HG02642 (cell line): ENCODE measurements at regions not wholly inside any gene's neighbourhood (a gene's known extent, or its start where the extent isn't known, plus 50 kb on each side); places are given as distances from the start of the nearest gene placed in this dataset.

Experiments used
- ATAC-seq: cut with Tn5 transposase; IDR thresholded peaks from one replicate; pipeline ENCODE4 v1.9.1; 2021; ENCODE audit warnings: mild to moderate bottlenecking; ENCODE audit not compliant: unreplicated experiment, poor library complexity

DNA sequence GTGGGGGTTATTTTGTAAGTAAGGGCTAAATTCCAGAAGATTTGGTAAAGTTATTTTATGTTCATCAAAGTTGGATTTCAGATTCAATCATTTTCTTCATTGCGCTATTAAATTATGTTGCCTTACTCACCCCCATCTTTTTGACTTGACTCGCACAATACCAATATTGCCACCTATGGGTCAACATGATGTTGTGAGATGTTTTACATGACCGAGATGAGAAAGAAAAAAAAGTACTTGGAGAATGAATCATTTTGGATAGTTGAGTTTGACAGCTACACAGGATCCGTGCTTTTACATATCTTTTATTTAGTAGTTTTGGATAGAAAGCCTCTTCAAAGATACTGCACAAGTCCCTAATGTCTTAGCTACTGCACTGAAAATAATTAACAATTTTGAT, 224.2 kb upstream of the EMCN start:
- no peak for ATAC-seq

DNA sequence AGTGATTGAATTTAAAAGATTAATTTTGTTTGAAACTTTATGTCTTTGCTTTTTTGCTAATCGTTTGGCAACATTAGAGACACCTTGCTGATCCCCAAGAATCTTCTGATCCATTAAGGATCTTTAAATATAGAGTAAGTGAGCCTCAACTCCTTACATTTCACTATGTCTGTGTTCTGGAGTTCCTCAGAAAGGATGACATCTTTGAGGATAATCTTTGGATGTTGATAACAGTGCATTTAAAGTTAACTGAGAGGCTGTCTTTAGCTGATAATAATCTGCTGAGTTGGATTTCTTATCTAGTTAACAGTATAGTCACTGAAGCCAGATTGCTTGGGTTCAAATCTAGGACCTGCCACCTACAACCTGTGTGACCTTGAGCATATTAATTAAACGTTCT, 221.6 kb upstream of the EMCN start:
- no peak for ATAC-seq

DNA sequence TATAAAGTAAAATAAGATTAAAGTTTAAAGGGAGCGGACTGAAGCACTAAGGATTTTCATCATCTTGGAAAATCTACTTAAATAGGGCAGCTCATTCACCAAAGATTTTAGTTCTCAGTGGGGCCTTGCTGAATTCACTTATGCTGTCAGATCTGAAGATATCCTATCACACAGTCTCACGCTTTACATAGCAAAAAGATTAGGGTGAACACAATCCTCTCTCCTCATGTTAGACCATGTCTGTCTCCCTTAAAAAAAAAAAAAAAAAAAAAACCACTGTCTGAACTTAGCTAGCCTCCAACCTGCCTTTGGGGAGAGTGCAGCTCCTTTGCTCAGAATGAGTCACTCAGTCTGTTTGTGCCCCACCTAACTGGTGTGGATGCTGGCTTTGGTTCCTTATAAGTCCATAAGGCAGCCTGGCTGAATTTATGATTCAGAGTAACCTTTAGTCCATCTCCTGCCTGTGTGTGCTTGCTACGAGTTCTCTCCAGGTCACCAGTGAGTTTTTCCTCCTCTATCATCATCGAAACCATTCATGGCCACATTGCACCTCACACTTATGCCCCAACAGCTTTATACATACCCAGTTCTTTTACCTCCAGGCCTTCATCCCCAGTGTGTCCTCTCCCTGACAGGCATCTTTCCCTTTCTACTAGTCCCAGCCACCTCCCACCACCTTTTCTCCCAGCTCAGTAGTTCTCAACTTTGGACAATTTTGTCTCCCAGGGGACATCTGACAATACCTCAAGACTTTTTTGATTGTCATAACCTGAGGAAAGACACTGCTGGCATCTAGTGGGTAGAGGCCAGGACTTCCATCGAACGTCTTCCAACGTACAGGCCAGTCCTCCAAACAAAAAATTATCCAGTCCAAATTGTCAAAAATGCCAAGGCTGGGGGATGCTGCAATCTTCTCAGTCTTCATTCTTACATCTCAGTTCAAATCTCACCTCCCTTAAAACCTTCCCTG, 220.7 kb upstream of the EMCN start:
- no peak for ATAC-seq

DNA sequence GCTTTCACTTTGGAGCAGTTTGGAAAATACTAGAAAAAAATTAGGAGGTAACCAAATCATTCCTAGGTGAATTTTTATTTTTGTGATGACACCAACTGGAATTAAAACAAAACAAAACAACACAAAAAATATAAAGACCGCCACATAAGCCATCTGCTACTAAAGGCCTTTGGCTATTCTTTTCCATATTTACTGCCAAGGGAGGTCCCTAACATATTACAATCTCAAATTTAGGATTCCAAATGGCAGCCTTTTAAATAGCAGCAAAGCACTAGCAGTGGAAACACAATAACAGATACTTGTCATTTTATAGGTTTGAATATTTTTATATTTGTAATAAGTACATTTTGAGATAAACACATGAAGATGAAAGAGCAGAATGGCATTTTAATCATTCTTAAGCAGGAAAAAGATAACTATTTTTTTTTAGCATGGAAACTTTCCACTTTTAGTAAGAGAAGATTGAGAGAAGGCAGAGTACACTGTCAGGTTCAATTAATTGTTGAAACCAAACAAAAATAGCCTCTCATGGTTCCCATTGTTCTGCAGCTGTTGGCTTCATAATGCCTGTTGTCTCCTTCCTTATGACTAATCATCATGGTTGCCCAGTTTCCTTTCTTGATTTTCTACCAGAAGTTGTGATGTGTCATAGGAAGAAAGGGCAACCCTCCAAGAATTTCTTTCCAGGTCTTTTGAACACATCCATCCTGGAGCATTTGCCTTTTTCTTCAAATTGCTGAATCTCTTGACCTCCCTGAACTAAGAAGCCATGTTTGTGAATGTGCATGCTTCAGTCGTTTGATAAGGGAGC, 219.0 kb upstream of the EMCN start:
- ATAC-seq, result no peak

DNA sequence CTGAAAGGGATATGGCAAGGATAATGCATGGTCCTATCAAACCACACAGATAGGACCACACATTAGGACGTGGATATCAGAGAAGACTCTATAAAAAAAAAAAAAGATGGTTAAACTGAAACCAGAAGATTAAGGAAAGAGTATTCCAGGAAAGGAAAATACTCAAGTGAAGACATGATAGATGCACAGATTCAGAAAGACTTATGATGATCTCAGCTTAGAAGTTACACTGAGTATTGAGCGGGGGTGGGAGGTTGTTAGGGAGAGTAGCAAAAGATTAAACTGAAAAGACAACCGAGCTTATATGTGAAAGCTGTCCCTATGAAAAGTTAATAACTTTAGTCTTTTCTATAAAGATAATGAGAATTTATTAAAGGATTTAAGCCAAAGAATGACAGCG, 211.0 kb upstream of the EMCN start:
- no peak for ATAC-seq

DNA sequence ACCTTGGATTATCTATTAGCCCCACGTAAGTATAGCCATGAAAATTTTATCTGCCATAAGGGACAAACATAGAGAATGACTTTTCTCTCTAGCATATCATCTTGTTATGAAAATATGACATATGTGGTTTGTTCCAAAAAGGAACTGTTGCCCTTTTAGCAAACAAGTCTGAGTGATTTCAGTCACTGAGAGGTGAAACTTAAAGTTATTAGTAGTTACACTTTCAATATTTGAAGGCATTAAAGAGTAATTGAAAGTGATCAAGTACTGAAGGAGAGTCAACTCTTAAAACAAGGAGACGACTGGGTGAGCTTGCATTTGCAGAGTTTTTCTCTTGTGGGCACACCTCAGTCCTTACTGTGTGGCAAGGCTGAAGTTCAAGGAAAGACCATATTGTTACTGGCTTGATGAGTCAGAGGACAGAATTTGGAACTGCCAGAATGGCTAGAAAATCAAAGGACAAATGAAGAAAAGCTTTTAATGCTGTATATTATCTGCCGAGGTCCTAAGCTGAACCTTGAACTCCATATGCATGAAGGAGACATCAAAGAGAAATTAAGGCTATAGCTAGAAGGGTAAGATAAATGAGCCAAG, 205.1 kb upstream of the EMCN start:
- no peak for ATAC-seq

DNA sequence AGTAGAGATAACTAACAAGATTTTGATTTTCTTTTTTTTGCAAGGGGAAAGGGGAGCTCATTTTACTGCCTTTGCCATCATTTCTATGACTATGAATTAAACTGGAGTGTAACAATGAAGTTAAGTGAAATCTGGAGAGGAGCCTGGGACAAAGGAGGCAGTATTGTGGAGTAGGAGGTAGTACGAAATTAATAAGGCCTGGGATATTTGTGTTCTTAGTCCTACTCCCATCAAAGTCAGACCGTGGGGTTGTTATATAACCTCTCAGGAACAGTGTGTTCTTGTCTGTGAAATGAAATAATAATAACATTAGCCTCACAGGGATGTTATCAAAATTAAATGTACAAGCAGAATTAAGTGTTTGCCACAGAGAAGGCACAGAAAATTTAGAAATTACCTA, 204.3 kb upstream of the EMCN start:
- no peak for ATAC-seq

DNA sequence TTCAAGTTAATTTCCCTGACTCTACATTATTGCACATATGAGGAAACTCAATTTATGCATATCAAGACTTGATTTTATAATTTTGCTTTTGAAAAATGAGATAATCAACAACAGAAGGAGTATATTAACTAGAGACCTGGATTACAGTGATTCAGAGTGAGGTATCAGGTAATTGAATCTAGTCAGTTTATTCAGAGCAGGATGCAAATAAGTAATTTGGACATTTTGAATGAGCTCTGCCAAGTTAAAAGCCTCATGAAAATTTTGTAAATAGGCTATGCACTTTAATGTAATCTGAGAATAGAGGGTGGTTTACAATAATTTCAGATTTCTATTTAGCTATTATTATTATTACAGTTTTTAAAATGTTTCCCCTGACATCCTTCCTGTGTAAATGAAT, 203.7 kb upstream of the EMCN start:
- ATAC-seq, result no peak

DNA sequence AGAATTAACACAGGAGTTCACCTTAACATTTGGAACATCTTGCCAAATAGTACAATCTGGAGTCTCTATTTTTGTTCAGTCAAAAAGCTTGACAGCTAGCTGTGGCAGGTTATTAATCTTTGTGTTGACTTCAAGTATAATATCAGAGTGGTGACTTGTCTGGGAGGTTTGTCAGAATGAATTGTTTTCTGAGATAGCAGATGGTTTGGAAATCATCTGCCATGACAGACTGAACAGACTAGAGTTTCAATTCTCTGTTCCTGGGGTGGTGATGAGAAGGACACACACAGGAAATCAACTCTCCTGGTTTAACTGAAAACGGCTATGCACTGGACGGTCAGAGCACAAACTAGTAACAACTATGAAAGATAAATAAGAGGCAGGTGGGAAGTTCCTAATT, 203.3 kb upstream of the EMCN start:
- no peak for ATAC-seq

DNA sequence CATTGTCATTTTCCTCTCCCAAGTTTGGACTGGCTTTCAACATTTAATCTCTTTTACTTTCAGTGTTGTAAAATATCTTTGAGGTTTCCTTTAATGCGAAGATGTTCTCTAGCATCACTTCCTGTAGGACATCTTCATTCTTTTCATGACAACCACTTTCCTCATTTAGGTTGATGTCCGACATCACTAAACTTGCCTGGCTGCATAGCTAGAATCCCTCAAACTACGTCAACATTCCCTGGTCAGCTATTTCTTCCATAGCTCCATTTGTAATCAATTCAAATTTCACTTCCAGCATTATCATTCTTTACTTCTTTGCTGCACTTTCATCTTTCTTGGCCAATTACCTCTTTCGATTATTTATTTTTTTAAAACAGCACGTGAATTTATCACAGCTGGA, 198.6 kb upstream of the EMCN start:
- ATAC-seq, result no peak

DNA sequence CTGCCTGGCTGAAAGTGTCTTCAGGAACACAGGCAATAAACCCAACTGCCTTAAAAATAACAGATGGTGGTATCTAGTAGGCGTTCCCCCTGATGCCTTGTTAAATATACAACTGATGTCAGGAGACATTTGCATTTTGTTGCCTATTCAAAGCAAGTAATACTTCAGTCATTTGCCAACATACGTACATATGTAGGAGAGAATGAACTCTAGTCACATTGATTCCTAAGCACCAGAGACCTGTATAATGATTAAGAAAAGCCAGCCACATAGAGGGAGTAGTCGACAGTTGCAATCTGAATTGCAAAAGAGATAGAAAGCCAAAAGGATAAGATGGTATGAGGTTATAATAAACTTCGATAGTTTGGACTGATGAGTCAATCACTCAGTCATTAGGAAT, 191.0 kb upstream of the EMCN start:
- no peak for ATAC-seq

DNA sequence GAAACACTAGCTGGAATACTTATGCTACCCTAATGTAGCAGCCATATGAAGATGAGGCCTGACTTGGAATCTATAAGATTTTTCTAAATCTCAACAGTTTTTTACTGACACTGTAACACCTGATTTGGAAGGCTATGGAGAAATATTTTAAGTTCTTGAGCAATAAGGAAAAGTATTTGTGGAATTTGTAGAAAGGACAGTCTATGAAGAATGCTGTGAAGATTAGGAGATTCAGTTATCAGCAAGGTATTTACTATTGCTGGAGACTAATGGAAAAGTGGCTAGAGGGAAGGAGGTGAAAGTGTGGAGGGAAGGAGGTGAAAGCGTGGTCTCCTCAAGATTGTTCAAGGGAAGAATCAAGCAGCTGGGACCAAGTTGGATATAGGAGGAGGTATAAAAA, 190.0 kb upstream of the EMCN start:
- no peak for ATAC-seq

DNA sequence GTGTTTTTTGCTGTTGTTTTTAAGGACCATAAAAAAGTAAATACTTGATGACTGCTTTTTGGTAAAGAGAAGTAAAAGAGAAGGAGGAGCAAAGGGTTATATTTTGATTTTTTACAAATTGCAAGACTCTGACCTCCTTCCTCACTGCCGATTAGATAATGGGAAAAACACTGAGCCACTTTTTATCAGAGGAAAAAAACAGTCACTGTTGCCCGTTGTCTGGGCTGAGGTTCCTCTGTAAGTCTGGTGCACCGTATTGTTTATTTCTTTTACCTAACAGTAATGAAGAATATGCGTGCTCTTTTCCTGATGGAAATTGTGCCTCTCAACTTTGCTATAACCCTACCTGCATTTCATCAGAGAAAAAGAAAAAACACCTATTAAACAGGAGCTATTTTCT, 178.7 kb upstream of the EMCN start:
- ATAC-seq, result no peak

DNA sequence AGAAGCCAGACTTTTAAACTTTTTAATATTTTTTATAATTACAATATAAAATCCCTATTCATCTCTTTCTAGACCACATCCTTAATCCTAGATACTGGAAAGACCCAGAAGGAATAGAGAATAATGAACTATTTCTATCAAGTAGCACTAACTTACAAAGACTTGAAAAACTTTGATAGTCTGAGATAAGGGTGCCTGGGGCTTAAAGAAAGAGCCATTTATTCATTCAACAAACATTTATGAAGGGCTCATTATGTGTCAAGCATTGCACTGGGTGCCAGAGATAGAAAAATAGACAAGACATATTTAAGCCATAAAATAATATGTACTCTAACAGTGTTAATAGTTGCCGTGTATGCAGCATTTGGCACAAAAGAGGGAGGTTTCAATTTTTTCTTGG, 178.0 kb upstream of the EMCN start:
- no peak for ATAC-seq

DNA sequence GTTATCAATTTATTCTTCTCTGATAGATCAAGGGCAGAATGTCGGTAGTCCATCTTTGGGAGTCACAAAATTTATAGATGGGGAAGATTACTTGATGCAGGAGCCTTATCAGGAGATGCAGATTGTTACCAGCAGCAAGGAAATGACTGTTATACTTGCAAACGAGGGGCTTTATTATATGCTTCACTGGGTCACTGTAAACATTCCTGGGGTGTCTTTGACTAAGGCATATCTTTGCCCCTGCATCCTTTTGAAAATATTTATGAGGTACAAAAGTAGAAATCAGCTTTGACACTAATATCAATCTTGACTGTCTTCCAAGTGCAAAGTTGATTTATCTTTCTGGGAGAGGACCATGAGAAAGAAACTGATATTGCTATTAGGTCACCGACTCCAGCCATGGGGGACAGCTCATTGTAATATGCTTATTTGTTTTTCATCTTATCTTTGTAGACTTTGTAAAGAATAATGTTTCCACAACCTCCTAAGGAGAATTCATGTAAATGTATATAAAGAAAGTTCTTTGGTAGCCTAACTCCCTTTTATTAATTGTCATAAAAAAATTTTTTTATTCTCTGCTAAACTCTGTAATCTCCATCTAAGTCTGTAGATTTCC, 177.3 kb upstream of the EMCN start:
- ATAC-seq, result no peak

DNA sequence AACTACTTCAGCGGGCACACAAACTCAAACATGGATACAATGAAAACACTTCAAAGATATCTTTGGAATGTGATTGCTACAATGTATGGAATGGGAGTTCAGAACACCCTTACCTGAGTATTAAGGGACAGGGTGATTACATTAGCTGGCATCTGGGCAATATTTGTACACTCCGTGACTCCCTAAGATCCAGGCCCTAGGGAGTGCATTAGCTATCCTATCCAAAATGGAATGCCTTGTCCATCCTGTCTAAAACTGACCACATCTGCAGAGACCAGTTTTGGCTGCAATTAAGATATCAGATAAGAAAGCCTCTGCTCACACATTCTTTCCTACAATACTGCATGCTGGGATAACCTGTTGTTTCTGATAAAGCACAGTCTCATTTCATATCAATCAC, 176.6 kb upstream of the EMCN start:
- ATAC-seq, result no peak

DNA sequence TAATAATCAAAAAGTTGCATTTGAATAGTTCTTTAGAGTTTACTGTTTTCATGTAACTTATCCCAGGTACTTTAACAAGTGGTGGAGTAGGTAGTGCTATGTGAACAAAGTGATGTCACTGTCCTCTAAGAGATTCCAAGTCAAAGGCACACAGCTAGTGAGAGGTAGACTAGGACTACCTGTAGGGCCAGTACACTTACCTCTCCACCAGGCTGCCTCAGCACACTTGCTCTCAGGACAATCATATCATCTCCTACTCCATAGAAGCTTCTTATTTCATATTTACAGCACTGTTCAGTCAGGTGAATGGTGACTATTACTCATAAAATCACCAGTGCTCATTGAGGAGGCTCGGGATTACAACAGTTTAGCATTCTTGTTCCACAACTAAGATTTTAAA, 173.0 kb upstream of the EMCN start:
- no peak for ATAC-seq

DNA sequence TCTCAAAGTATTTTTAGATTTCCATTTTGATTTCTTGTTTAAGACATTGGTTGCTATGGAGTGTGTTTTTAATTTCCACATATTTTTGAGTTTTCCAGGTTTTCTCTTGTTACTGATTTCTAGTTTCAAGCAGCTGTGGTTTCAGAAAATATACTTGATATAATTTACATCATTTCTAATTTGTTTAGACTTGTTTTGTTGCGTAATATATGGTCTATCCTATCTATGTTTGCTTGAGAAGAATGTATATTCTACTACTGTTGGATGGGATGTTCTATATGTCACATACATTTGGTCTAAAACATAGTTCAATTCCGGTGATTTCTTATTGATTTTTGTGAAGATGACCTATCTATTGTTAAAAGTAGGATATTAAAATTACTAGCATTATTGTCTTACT, 170.5 kb upstream of the EMCN start:
- no peak for ATAC-seq

DNA sequence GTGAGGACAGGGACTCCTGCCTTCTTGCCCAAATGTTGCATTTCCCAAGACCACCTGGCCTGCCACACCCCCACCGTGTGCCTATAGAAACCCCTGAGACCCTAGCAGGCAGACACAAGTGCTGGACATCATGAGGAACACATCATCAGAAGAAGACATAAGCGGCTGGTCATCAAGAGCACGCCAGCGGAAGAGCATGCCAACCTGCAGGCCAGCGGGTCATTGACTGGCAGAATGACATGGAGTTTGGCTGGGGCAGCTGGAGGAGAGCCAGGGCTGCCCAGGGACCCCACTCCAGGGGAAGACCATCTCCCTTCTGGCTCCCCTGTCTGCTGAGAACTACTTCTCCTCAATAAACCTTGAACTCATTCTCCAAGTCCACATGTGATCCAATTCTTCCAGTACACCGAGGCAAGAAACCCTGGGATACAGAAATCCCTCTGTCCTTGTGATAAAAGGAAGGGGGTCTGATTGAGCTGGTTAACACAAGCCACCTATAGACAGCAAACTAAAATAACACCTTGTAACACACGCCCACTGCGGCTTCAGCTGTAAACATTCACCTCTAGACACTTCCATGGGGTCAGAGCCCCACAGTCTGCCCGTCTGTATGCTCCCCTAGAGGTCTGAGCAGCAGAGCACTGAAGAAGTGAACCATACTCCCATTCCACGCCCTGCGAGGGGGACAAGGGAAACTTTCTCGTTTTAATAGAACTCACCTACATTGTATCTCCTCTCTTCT, 164.8 kb upstream of the EMCN start:
- ATAC-seq, result no peak

DNA sequence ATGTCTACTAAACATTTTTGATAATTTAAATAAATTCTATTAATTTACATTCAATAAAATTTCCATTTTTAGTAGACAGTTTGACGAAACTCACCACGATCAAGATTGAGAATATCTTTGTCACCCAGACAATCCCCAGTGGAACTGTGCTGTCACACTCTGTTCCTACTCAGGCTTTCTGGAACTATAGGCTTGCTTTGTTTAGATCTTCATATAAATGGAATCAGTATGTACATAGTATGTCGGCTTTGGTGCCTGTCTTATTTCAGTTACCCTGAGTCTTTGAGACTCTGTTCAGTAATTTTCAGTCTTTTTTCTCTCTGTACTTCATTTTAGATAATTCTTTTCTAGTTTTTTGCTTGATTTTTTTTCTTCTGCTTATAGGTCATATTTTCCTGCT, 163.5 kb upstream of the EMCN start:
- ATAC-seq, result no peak
